GM18873 (cell line): ENCODE measurements at regions not wholly inside any gene's neighbourhood (a gene's known extent, or its start where the extent isn't known, plus 50 kb on each side); places are given as distances from the start of the nearest gene placed in this dataset.
"Not testable (repeated sequence)": the region's sequence is repeated elsewhere in the genome, so short reads cannot be mapped to it uniquely, and the experiment has no call there.

Source experiments
- ATAC-seq: cut with Tn5 transposase; IDR thresholded peaks from one replicate; pipeline ENCODE4 v1.9.1; 2021; ENCODE audit warnings: mild to moderate bottlenecking, moderate library complexity, moderate number of reproducible peaks; ENCODE audit not compliant: unreplicated experiment, low FRiP score

DNA sequence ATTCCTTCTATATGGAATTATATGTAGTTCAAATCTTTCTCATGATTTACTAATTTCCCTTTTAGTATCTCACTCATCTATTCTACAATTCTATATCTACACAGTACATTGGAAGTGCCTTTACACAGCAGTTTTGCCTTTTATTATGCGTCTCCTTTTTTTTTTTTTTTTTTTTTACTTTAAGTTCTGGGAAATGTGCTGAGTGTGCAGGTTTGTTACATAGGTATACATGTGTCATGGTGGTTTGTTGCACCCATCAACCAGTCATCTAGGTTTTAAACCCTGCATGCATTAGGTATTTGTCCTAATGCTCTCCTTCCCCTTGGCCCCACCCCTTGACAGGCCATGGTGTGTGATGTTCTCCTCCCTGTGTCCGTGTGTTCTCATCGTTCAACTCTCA is 1150.1 kb upstream of the PRR20A start:
- no peak for ATAC-seq

DNA sequence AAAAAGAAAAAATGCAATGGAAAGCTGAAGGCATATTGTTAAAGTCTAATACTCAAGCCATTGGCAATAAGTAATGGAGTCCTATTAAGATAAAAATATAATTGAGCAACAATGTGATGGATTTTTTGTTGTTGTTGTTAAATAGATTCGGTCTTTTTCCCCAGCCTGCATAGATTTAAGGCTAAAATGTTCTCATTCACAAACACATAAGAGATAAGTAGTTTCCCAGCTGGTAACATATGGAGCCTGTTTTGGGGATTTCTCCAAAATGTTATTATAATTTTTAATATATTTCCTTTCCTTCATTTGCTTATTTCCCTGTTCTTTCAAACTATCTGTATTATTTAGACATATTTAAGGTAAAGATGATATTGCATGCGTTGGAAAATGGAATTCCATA is 1149.1 kb upstream of the PRR20A start:
- no peak for ATAC-seq

DNA sequence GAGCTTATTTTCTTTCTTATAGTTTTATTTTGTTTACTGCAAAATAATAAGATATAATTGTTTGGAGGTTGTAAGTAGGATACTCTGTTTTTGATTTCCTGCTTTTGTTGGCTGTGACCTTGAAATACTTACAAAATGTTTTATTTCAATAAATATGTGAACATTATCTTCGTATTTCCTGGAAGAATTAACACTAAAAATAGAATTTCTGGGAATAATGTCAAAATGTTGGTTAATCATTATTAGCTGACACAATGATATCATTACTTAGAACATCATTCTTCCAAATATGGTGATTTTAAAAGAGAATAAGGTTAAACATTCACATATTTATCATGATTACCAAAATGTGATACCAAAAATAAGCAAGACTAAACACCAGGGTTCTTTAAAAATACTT is 1148.6 kb upstream of the PRR20A start:
- ATAC-seq, result no peak

DNA sequence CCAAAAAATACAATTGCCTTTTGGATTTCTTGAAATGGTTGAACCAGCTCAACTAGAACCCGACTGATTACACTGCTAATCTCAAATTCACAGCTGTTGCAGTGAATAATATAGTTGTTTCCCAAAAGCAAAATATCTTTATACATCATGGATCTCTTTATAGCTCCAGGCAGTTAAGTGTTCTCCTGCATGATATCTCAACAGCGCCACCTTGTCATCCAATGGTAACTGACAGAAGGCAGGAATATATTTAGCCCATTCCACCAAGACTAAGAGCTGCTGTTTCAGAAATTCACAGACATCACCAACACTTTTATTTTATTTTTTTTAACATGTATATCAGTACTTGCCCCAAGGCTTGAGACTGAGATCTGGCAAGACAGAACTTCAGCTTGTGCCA is 1141.0 kb upstream of the PRR20A start:
- no peak for ATAC-seq

DNA sequence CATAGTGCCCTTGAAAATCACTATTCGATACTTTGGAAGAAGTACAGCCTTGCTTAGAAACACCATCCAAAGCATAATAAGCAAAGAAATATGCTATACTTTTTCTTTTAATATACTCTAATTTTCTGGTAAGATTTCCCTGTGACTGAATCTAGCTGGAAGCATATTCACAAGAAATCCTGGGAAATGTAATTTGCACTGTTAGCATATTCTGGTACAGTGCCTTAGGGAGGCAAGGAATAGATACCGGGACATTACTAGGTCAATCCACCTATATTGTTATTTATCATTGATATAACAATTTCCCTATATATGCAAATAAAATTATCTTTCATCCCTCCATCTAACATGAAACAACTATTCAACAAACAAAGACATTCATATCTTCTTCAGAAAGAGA is 1131.3 kb upstream of the PRR20A start:
- no peak for ATAC-seq

DNA sequence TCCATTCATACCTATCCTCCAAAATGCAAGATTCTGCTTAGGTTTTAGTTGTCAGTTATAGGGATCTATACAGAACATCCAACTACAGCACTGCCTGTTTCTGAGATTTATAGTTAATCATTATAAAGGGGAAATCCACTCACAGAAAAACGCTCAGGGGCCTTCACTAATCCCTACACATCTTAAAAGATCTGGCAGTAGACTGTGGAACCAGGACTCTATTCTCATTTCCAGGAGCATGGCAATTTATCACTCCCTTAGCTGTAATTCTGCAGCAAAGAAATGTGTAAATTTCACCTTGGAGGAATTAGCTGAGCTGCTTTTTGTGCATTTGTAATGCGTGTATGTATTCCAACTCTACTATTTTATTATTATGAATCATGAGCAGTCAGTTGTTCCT is 1128.1 kb upstream of the PRR20A start:
- no peak for ATAC-seq

DNA sequence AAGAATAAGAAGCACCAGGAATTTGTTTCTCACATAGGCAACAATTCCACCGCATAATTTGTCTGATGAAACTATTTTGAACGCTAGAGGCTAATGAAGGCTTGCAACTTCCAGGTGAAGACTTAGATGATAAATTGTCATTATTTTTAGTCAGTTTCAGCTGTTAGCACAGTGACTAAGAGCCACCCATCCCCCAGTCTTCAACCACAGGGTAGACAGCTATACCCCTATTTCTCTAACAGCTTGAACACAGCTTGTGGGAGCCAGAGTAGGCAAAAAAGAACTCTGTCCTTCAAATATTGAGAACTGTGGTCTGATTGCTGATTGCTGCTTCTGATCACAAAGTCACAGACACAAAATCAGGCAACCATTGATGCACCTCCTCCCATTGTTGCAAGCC is 1124.8 kb upstream of the PRR20A start:
- no peak for ATAC-seq

DNA sequence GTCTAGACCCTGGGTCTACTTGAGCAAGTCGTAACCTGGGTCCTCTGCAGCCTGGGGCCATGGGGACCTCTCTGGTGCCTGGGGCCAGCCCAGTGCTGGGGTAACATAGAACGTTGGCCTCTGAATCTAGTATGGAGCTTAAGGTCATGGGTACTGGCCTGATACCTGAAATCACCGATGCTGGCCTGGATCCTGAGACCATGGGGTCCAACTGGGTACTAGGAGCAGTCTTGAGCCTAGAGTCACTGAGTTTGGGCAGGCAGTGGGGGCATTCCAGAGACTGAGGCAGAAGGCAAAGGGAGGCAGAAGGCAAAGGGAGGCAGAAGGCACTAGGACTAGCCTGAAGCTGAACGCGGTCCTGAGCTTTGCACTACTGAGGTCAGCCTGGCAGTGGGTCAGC is 1121.1 kb upstream of the PRR20A start:
- ATAC-seq, result no peak

DNA sequence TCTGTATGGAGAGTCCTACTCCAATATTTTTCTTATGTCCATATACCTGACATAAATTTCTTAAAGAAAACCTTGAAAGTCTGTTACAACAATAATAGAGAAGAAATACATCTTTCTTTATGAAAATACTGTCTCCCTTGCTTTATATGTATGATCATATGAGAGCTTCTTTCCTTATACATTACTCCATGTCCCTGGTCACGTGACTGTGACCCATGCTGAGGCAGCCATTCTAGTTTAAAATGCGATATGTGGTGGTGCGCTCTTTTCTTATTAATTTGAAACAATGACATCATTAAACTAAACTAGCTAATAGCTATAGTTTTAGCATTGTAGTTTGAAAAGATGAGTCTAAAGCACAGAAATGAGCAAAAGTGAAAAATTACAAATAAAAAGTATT is 1120.3 kb upstream of the PRR20A start:
- no peak for ATAC-seq

DNA sequence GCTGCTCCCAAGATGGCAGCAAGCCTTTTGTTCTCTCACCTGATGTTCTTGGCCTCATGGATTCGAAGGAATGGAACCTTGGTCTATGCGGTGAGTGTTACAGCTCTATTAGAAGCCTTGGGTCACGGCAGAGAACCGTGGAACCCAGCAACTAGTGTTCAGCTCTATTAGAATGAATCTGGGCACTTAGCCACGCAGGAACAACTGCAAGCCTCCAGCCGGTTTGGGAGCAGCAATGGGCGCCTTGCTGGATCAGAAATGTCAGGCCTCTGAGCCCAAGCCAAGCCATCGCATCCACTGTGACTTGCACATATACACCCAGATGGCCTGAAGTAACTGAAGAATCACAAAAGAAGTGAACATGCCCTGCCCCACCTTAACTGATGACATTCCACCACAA is 1100.7 kb upstream of the PRR20A start:
- no peak for ATAC-seq

DNA sequence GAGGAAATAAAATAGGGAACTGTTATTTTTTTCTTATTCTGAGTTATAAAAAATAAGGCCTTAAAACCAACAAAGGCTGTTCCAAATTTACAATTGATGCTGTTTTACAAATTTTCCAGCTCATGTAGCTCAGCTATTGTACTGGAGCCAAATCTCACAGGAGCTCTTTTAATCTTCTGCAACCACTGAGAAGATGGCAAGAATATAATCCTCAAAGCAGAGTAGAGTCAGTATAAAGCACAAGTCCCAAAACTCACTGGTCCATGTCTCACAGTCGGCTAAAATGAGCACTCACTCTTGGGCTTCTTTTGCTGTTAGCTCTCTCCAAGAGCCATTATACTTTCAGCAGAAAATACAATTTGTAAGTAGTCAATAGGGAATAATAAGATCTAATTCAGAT is 1074.4 kb upstream of the PRR20A start:
- no peak for ATAC-seq

DNA sequence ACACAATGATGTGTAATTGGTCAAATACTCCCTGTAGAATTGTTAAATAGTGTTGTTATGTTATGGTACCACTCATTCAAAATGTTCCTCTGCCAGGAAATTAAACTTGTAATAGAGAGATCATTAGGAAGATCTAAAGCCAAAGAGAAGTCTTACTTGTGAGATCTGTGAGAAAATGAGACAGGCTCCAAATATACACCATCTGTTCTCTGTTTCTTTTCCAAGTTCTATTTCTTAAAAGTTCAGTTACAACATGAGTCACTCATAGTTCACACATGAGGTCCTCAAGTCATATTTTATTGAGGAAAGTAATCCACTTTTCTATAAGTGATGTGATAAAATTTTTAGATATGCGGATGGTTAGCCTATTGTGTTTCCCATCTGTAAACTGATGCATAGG is 1038.1 kb upstream of the PRR20A start:
- ATAC-seq, result no peak

DNA sequence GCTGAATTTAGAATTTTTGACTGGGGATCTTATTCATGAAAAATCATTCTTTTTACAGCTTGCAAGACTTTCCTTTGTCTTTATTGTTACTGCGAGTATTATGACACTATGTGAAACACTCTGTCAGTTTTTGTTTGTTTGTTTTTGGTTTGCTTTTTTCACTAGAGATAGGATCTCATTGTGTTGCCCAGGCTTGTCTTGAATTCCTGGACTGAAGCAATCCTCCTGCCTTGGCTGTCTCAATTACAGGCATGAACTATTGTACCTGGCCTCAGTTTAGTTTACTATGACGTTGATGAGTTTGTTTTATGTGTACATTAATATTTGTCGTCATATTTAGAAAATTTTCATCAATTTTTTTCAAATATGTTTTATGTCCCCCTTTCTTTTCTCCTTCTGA is 1030.0 kb upstream of the PRR20A start:
- no peak for ATAC-seq

DNA sequence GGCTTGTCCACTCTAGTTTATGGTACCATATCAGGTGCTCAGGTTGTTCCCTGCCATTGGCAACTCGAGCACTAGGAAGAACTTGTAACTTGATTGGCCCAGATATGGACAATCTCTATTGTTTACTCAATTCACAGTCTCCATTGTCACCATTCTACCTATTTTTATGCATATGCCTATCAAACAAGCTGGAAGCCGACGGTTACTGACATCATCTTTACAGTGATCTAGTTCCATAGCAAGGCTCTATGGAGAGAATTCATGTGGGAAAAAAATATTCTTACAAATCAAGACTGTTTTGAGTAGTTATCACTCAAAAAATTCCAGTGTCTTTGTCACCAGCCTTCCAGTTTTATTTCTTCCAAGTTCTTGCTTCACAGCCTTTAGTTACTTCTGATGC is 1006.2 kb upstream of the PRR20A start:
- ATAC-seq, result no peak

DNA sequence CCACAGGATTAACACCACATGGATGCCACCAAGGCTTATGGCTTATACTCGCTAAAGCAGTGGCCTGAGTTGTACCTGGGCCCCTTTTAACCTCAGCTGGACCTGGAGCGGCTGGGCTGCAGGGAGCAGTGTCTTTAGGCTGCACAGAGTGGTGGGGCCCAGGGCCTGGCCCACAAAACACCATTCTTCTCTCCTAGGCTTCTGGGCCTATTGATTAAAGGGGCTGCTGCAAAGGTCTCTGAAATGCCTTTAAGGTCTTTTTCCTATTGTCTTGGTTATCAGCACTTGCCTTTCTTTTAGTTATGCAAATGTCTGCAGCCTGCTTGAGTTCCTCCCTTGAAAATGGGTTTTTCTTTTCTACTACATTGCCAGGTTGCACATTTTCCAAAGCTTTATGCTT is 973.9 kb upstream of the PRR20A start:
- no peak for ATAC-seq

DNA sequence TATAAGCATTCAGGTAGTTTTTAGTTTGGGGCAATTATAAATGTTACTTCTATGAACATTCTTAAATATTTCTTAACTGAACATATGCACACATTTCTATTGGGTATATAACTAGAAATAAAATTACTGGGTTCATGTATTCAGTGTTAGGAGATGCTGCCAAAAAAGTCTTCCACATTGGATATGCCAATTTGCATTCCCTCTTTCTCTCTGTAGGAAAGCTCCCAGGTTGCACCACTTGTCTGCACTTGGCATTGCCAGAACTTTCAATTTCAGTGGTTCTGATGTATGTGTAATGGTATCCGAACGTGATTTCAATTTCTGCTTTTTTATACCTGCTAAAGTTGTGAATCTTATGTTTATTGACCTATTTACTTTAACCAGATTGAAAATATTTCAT is 972.1 kb upstream of the PRR20A start:
- ATAC-seq, result no peak

DNA sequence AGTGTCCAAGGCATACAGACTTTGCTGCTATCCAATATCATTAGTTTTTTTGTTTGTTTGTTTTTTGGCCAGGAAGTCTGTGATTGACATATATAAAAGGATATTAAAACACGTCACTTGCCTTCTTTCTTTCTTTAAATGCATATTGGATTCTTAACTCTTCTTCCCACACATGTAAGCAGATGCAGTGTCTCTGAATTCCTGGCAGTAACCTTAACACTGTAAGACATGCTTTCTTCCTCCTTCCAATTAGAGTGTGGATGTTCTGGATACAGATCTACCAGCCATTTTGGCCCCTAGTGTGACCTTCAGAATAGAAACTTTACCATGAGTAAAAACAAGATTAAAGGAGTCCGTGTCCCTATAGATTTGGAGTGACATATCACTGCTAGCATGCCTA is 967.4 kb upstream of the PRR20A start:
- ATAC-seq, result no peak

DNA sequence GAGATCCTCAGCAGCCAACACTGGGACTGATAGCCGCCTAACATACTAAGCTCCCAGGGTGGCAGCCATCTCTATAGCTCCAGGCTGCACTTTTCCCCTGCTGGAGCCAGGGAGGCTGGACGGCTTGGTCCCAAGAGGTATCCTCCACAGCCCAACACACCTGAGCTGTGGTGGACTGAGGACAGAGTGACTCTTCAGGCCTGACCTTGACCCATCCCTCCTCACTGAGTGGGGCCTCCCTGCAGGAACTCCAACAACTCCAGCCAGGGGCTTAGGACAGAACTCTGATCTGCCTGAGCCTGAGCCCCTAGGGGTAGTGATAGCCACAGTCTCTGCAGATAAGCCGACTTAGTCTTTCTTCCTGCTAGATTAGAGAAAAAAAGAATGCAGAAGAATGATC is 958.1 kb upstream of the PRR20A start:
- no peak for ATAC-seq

DNA sequence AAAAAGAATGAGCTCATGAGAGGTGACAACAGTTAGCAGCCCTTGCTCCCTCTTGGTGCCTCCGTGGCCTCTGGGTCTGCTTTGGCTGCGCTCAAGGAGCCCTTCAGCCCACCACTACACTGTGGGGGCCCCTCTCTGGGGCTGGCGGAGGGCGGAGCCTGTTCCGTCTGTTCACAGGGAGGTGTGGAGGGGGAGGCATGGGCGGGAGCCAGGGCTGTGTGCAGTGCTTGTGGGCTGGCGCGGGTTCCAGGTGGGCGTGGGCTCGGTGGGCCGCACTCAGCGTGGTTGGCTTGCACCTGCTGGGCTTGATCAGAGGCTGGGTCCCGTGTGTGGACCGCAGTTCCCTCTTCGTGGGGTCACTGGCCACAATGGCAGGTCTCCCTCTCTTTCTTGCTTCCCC is 953.4 kb upstream of the PRR20A start:
- no peak for ATAC-seq

DNA sequence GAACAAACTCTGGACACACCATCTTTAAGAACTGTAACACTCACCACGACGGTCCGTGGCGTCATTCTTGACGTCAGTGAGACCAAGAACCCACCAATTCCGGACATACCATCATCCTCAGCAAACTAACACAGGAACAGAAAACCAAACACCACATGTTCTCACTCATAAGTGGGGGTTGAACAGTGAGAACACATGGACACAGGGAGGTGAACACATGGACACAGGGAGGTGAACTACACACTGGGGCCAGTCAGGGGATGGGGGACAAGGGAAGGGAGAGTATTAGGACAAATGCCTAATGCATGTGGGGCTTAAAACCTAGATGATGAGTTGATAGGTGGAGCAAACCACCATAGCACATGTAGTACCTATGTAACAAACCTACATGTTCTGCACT is 952.1 kb upstream of the PRR20A start:
- not testable (repeated sequence) for ATAC-seq

DNA sequence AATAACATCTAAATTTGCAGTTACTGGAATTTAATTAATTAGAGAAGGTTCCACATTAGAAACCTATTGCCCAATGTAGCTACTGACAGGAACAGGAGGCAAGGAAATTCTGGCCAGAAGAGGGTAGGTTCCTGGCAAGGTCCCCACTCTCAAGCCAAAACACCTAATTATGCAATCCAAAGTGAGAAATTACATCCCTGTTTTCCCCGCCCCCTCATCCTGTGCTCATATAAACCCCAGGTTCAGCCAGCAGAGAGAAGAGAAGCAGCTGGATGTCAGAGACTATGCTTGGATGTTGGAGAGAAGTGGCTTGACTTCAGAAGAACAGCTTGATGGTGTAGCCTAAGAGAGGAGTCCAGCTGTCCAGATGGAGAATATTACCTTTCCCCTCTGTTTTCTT is 951.3 kb upstream of the PRR20A start:
- ATAC-seq, result no peak

DNA sequence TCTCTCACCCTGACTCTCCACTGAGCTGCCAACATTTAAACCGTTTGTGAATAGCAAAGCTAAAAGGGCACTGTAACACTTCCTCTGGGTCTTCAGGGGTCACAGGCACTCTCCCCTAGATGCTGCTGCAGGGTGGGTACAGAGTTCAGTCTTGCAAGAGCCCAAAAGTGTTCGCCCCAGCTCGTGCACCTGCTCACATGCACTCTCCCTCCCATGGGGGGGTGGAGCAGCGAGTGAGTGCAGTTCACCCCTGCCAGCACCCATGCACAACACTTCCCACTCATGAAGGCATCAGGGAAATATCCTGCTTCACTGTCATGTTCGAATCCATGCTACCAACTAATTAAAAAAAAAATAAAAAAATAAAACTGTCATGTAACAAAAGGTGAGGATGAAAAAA is 950.7 kb upstream of the PRR20A start:
- ATAC-seq, result no peak

DNA sequence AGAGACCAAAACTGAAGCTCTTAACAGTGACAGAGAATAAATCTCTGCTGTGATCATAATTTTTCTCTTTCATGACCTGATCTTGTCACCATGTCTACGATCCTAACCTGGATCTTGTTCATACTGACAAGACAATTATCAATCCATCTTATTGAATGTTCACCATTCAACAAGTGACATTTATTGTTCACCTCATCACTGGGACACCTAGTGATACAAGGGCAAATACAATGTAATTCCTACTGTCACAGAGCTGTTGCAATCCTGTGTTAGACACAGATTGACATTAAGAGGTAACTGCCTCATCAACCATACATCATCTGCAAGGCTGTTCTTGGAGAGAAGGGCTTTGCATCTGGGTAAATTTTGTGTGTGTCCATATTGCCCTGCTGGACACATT is 942.4 kb upstream of the PRR20A start:
- no peak for ATAC-seq

DNA sequence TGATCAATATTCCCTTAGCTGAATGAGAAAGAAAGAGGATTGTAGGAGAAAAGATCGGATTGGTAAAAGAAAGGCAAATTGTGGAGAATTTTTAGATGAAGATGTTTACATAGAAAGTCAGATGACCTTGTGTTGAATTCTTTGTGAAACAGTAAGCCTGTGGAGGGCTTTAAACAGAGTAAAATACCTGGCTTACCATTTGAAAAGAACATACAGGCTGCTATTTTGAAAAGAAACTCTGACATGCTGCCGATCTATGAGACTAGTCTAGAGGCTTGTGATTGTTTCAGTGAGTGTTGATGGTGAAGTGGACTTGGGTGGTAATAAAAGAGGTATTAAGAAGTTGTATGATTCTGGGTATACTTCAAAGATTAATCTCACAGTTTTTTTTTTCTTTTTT is 938.9 kb upstream of the PRR20A start:
- ATAC-seq, result no peak
